SK-N-SH treated with all-trans-retinoic acid at 6 μM for 48 hours (cell line): ENCODE measurements at regions not wholly inside any gene's neighbourhood (a gene's known extent, or its start where the extent isn't known, plus 50 kb on each side); places are given as distances from the start of the nearest gene placed in this dataset.

Experiments used
- ARNTL ChIP-seq: fragments of 450-650 bp; formaldehyde crosslinking; IDR thresholded peaks from 2 replicates; pipeline ENCODE4 v1.5.0; 2020; ENCODE audit warnings: low read depth, mild to moderate bottlenecking, moderate library complexity, borderline replicate concordance
- GLIS3 ChIP-seq: fragments of 250-450 bp; sonication (Bioruptor Pico); IDR thresholded peaks from 2 replicates; pipeline ENCODE4 v1.5.0; 2020; ENCODE audit warnings: mild to moderate bottlenecking, moderate library complexity
- OSR1 ChIP-seq: fragments of 250-450 bp; sonication (Bioruptor Pico); IDR thresholded peaks from 2 replicates; pipeline ENCODE4 v1.8.0; 2022; ENCODE audit warnings: moderate library complexity, mild to moderate bottlenecking, inconsistent platforms
- PATZ1 ChIP-seq: fragments of 250-450 bp; sonication (Bioruptor Pico); IDR thresholded peaks from 2 replicates; pipeline ENCODE4 v1.8.0; 2020; ENCODE audit warnings: mild to moderate bottlenecking, moderate library complexity, borderline replicate concordance
- PPARA ChIP-seq: fragments of 250-450 bp; sonication (Bioruptor Pico); IDR thresholded peaks from 2 replicates; pipeline ENCODE4 v1.5.0; 2020; ENCODE audit warnings: mild to moderate bottlenecking, borderline replicate concordance
- TOX ChIP-seq: fragments of 250-450 bp; sonication (Bioruptor Pico); IDR thresholded peaks from 2 replicates; pipeline ENCODE4 v1.8.0; 2021; ENCODE audit warnings: mild to moderate bottlenecking, moderate library complexity, borderline replicate concordance
- TF ChIP-seq, protein P1 (sequence below): fragments of 250-450 bp; sonication (Bioruptor Pico); IDR thresholded peaks from 2 replicates; pipeline ENCODE4 v1.8.0; 2021; ENCODE audit warnings: low read depth, mild to moderate bottlenecking, moderate library complexity, borderline replicate concordance

GRCh38 chr2:203586206-203586605 is 51.1 kb upstream of the RAPH1 start:
- TF ChIP-seq TOX (no peak), OSR1 (CRISPR knock-in tag) (no peak), GLIS3 (CRISPR knock-in tag) (no peak), ARNTL (no peak), PPARA (no peak), PATZ1 (no peak)
- TF ChIP-seq, protein P1, sequence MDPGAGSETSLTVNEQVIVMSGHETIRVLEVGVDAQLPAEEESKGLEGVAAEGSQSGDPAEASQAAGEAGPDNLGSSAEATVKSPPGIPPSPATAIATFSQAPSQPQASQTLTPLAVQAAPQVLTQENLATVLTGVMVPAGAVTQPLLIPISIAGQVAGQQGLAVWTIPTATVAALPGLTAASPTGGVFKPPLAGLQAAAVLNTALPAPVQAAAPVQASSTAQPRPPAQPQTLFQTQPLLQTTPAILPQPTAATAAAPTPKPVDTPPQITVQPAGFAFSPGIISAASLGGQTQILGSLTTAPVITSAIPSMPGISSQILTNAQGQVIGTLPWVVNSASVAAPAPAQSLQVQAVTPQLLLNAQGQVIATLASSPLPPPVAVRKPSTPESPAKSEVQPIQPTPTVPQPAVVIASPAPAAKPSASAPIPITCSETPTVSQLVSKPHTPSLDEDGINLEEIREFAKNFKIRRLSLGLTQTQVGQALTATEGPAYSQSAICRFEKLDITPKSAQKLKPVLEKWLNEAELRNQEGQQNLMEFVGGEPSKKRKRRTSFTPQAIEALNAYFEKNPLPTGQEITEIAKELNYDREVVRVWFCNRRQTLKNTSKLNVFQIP (CRISPR knock-in tag): no peak
